ENCODE measurements at regions not wholly inside any gene's neighbourhood (a gene's known extent, or its start where the extent isn't known, plus 50 kb on each side); places are given as distances from the start of the nearest gene placed in this dataset.

- no peak overlapping the region for H3K27ac ChIP-seq (ENCODE audit: insufficient read depth, low read length, poor library complexity, severe bottlenecking)
- no peaks in the 10 kb centered on the region for H3K36me3 ChIP-seq (ENCODE audit: control insufficient read depth, insufficient read depth, low read length)
- Mint-ChIP-seq H3K9me3 (peaks cover 0 to 7% (median 0%) of the 10 kb centered on the region in 7 donors), H3K4me1 (no peaks in the 10 kb centered on the region), H3K36me3 (no peaks in the 10 kb centered on the region), H3K27ac (no peak overlapping the region), H3K4me3 (no peak overlapping the region), H3K27me3 (no peaks in the 10 kb centered on the region)
- no peaks in the 10 kb centered on the region for H3K9me3 ChIP-seq (ENCODE audit: control insufficient read depth in 2 of 2, low read length in 2 of 2)
- DNase-seq = no peak
- ATAC-seq (ENCODE audit: low read depth in 2 of 2) = no peak
- H3K27me3 ChIP-seq (ENCODE audit: control insufficient read depth, insufficient read depth, low read length) = no peaks in the 10 kb centered on the region
- H3K4me1 ChIP-seq (ENCODE audit: control insufficient read depth, insufficient read depth, low read length, poor library complexity, severe bottlenecking) = no peaks in the 10 kb centered on the region
- H3K4me3 ChIP-seq (ENCODE audit: low read depth, low read length) = no peak overlapping the region
Measured at GRCh38 chr12:42962384-42962783, 372.8 kb upstream of the PRICKLE1 start.

GRCh38 chr12:42961395-42961794 is 371.8 kb upstream of the PRICKLE1 start:
- Mint-ChIP-seq H3K36me3 (no peaks in the 10 kb centered on the region), H3K4me1 (no peaks in the 10 kb centered on the region), H3K4me3 (no peak overlapping the region), H3K9me3 (peaks cover 0 to 3% (median 0%) of the 10 kb centered on the region in 7 donors), H3K27me3 (no peaks in the 10 kb centered on the region), H3K27ac (no peak overlapping the region)
- Histone ChIP-seq H3K4me1 (ENCODE audit: control insufficient read depth, insufficient read depth, low read length, poor library complexity, severe bottlenecking) (no peaks in the 10 kb centered on the region), H3K36me3 (ENCODE audit: control insufficient read depth, insufficient read depth, low read length) (no peaks in the 10 kb centered on the region), H3K4me3 (ENCODE audit: low read depth, low read length) (no peak overlapping the region), H3K27me3 (ENCODE audit: control insufficient read depth, insufficient read depth, low read length) (no peaks in the 10 kb centered on the region), H3K9me3 (ENCODE audit: control insufficient read depth in 2 of 2, low read length in 2 of 2) (no peaks in the 10 kb centered on the region), H3K27ac (ENCODE audit: insufficient read depth, low read length, poor library complexity, severe bottlenecking) (no peak overlapping the region)
- ATAC-seq (ENCODE audit: low read depth in 2 of 2) = no peak
- no peak for DNase-seq

GRCh38 chr12:42960087-42960527 is 370.6 kb upstream of the PRICKLE1 start:
- Mint-ChIP-seq H3K36me3 (no peaks in the 10 kb centered on the region), H3K27ac (no peak overlapping the region), H3K9me3 (peaks cover 0 to 3% (median 0%) of the 10 kb centered on the region in 7 donors), H3K27me3 (no peaks in the 10 kb centered on the region), H3K4me3 (no peak overlapping the region), H3K4me1 (no peaks in the 10 kb centered on the region)
- DNase-seq = no peak
- no peak overlapping the region for H3K4me3 ChIP-seq (ENCODE audit: low read depth, low read length)
- no peaks in the 10 kb centered on the region for H3K27me3 ChIP-seq (ENCODE audit: control insufficient read depth, insufficient read depth, low read length)
- no peaks in the 10 kb centered on the region for H3K9me3 ChIP-seq (ENCODE audit: control insufficient read depth in 2 of 2, low read length in 2 of 2)
- no peaks in the 10 kb centered on the region for H3K36me3 ChIP-seq (ENCODE audit: control insufficient read depth, insufficient read depth, low read length)
- H3K27ac ChIP-seq (ENCODE audit: insufficient read depth, low read length, poor library complexity, severe bottlenecking) = no peak overlapping the region
- no peaks in the 10 kb centered on the region for H3K4me1 ChIP-seq (ENCODE audit: control insufficient read depth, insufficient read depth, low read length, poor library complexity, severe bottlenecking)
- ATAC-seq (ENCODE audit: low read depth in 2 of 2) = no peak

- Histone ChIP-seq H3K4me3 (ENCODE audit: low read depth, low read length) (no peak overlapping the region), H3K9me3 (ENCODE audit: control insufficient read depth in 2 of 2, low read length in 2 of 2) (no peaks in the 10 kb centered on the region), H3K27ac (ENCODE audit: insufficient read depth, low read length, poor library complexity, severe bottlenecking) (no peak overlapping the region), H3K36me3 (ENCODE audit: control insufficient read depth, insufficient read depth, low read length) (no peaks in the 10 kb centered on the region), H3K4me1 (ENCODE audit: control insufficient read depth, insufficient read depth, low read length, poor library complexity, severe bottlenecking) (no peaks in the 10 kb centered on the region), H3K27me3 (ENCODE audit: control insufficient read depth, insufficient read depth, low read length) (no peaks in the 10 kb centered on the region)
- no peak for ATAC-seq (ENCODE audit: low read depth in 2 of 2)
- Mint-ChIP-seq H3K4me3 (no peak overlapping the region), H3K36me3 (no peaks in the 10 kb centered on the region), H3K27me3 (no peaks in the 10 kb centered on the region), H3K9me3 (peaks cover 0 to 5% (median 1%) of the 10 kb centered on the region in 7 donors), H3K4me1 (no peaks in the 10 kb centered on the region), H3K27ac (no peak overlapping the region)
- DNase-seq = no peak
Measured at GRCh38 chr12:42958291-42958674, 368.7 kb upstream of the PRICKLE1 start.

GRCh38 chr12:42957561-42958290 is 368.2 kb upstream of the PRICKLE1 start:
- Mint-ChIP-seq H3K4me3 (no peak overlapping the region), H3K36me3 (no peaks in the 10 kb centered on the region), H3K9me3 (peaks cover 0 to 5% (median 1%) of the 10 kb centered on the region in 7 donors), H3K27ac (no peak overlapping the region), H3K27me3 (no peaks in the 10 kb centered on the region), H3K4me1 (no peaks in the 10 kb centered on the region)
- Histone ChIP-seq H3K27ac (ENCODE audit: insufficient read depth, low read length, poor library complexity, severe bottlenecking) (no peak overlapping the region), H3K4me3 (ENCODE audit: low read depth, low read length) (no peak overlapping the region), H3K9me3 (ENCODE audit: control insufficient read depth in 2 of 2, low read length in 2 of 2) (no peaks in the 10 kb centered on the region), H3K36me3 (ENCODE audit: control insufficient read depth, insufficient read depth, low read length) (no peaks in the 10 kb centered on the region), H3K4me1 (ENCODE audit: control insufficient read depth, insufficient read depth, low read length, poor library complexity, severe bottlenecking) (no peaks in the 10 kb centered on the region), H3K27me3 (ENCODE audit: control insufficient read depth, insufficient read depth, low read length) (no peaks in the 10 kb centered on the region)
- DNase-seq (no peak), ATAC-seq (ENCODE audit: low read depth in 2 of 2) (no peak)

- H3K9me3 Mint-ChIP-seq = peaks cover 0 to 7% (median 1%) of the 10 kb centered on the region in 7 donors
- ATAC-seq (ENCODE audit: low read depth in 2 of 2) (no peak), DNase-seq (no peak)
- no peaks in the 10 kb centered on the region for H3K36me3 Mint-ChIP-seq
- H3K36me3 ChIP-seq (ENCODE audit: control insufficient read depth, insufficient read depth, low read length) = no peaks in the 10 kb centered on the region
- H3K9me3 ChIP-seq (ENCODE audit: control insufficient read depth in 2 of 2, low read length in 2 of 2) = no peaks in the 10 kb centered on the region
- no peak overlapping the region for H3K4me3 ChIP-seq (ENCODE audit: low read depth, low read length)
- no peak overlapping the region for H3K4me3 Mint-ChIP-seq
- no peaks in the 10 kb centered on the region for H3K4me1 ChIP-seq (ENCODE audit: control insufficient read depth, insufficient read depth, low read length, poor library complexity, severe bottlenecking)
- no peaks in the 10 kb centered on the region for H3K27me3 ChIP-seq (ENCODE audit: control insufficient read depth, insufficient read depth, low read length)
- no peaks in the 10 kb centered on the region for H3K27me3 Mint-ChIP-seq
- no peak overlapping the region for H3K27ac ChIP-seq (ENCODE audit: insufficient read depth, low read length, poor library complexity, severe bottlenecking)
- H3K27ac Mint-ChIP-seq = no peak overlapping the region
- no peaks in the 10 kb centered on the region for H3K4me1 Mint-ChIP-seq
Measured at GRCh38 chr12:42957136-42957535, 367.6 kb upstream of the PRICKLE1 start.

GRCh38 chr12:42953021-42953420 is 363.5 kb upstream of the PRICKLE1 start:
- H3K9me3 Mint-ChIP-seq = peaks cover 0 to 13% (median 3%) of the 10 kb centered on the region in 7 donors
- no peak overlapping the region for H3K4me3 Mint-ChIP-seq
- Histone ChIP-seq H3K9me3 (ENCODE audit: control insufficient read depth in 2 of 2, low read length in 2 of 2) (no peaks in the 10 kb centered on the region), H3K27ac (ENCODE audit: insufficient read depth, low read length, poor library complexity, severe bottlenecking) (no peak overlapping the region), H3K4me1 (ENCODE audit: control insufficient read depth, insufficient read depth, low read length, poor library complexity, severe bottlenecking) (no peaks in the 10 kb centered on the region), H3K4me3 (ENCODE audit: low read depth, low read length) (no peak overlapping the region), H3K27me3 (ENCODE audit: control insufficient read depth, insufficient read depth, low read length) (no peaks in the 10 kb centered on the region), H3K36me3 (ENCODE audit: control insufficient read depth, insufficient read depth, low read length) (no peaks in the 10 kb centered on the region)
- no peak overlapping the region for H3K27ac Mint-ChIP-seq
- ATAC-seq (ENCODE audit: low read depth in 2 of 2) (no peak), DNase-seq (no peak)
- H3K36me3 Mint-ChIP-seq = no peaks in the 10 kb centered on the region
- no peaks in the 10 kb centered on the region for H3K27me3 Mint-ChIP-seq
- H3K4me1 Mint-ChIP-seq = no peaks in the 10 kb centered on the region

- Histone ChIP-seq H3K36me3 (ENCODE audit: control insufficient read depth, insufficient read depth, low read length) (no peaks in the 10 kb centered on the region), H3K4me1 (ENCODE audit: control insufficient read depth, insufficient read depth, low read length, poor library complexity, severe bottlenecking) (no peaks in the 10 kb centered on the region), H3K27me3 (ENCODE audit: control insufficient read depth, insufficient read depth, low read length) (no peaks in the 10 kb centered on the region), H3K27ac (ENCODE audit: insufficient read depth, low read length, poor library complexity, severe bottlenecking) (no peak overlapping the region), H3K9me3 (ENCODE audit: control insufficient read depth in 2 of 2, low read length in 2 of 2) (no peaks in the 10 kb centered on the region), H3K4me3 (ENCODE audit: low read depth, low read length) (no peak overlapping the region)
- DNase-seq = no peak
- no peak for ATAC-seq (ENCODE audit: low read depth in 2 of 2)
- no peaks in the 10 kb centered on the region for H3K36me3 Mint-ChIP-seq
- no peaks in the 10 kb centered on the region for H3K4me1 Mint-ChIP-seq
- H3K27me3 Mint-ChIP-seq = no peaks in the 10 kb centered on the region
- peaks cover 5 to 20% (median 9%) of the 10 kb centered on the region in 7 donors for H3K9me3 Mint-ChIP-seq
- H3K27ac Mint-ChIP-seq = no peak overlapping the region
- no peak overlapping the region for H3K4me3 Mint-ChIP-seq
Measured at GRCh38 chr12:42946871-42947381, 357.4 kb upstream of the PRICKLE1 start.

All from CD4-positive, CD25-positive, alpha-beta regulatory T cell (primary cell).